ENCODE measurements at regions not wholly inside any gene's neighbourhood (a gene's known extent, or its start where the extent isn't known, plus 50 kb on each side); places are given as distances from the start of the nearest gene placed in this dataset.

DNA sequence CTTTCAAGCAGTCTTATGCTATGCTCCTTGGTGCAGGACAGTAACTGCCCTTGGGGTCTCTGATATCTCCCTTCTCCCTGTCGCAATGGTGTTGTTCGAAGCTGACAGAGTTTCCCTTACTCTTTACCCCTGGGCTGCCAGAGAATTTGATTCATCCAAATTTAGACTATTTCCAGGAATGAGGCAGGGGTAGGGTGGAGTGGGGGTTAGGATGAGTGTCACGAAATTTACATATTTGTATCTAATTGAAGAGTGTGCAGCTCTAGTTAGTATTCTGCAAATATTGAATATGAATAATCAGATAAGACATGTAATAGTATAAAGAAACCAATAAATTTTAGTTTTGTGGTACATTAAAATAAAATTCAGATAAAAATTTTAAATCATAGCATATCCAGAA lies 140.0 kb upstream of the LMO4 start:
- H3K9ac ChIP-seq (ENCODE audit: low read length): no peak overlapping the region
- no peak overlapping the region for H3K18ac ChIP-seq (ENCODE audit: low read length)
- no peak overlapping the region for H3K4me3 ChIP-seq (ENCODE audit: low read length)
- no peak overlapping the region for H2BK5ac ChIP-seq (ENCODE audit: low read length)
- H3K79me1 ChIP-seq (ENCODE audit: low read length): no peaks in the 10 kb centered on the region
- H3K79me2 ChIP-seq (ENCODE audit: control insufficient read depth, insufficient read depth, low read length): no peaks in the 10 kb centered on the region
- H4K8ac ChIP-seq (ENCODE audit: low read depth, low read length): no peak overlapping the region
- H3K4me2 ChIP-seq (ENCODE audit: low read length): no peak overlapping the region
- no peak overlapping the region for H3K27ac ChIP-seq (ENCODE audit: low read depth, low read length)
- H3K56ac ChIP-seq (ENCODE audit: low read length): no peak overlapping the region
- H3K4me1 ChIP-seq (ENCODE audit: control insufficient read depth, low read depth, low read length): no peaks in the 10 kb centered on the region
- H3K23ac ChIP-seq (ENCODE audit: low read length): no peak overlapping the region
- H2AK5ac ChIP-seq (ENCODE audit: low read length): no peak overlapping the region
- no peak overlapping the region for H3K4ac ChIP-seq (ENCODE audit: low read depth, low read length)
- WGBS (ENCODE audit: extremely low coverage, insufficient coverage, low lambda C conversion rate): no CpG with 5 or more reads among the region's 3 CpGs
- H3K27me3 ChIP-seq (ENCODE audit: insufficient read depth, low read length, poor library complexity): no peaks in the 10 kb centered on the region
- H2BK15ac ChIP-seq (replicated peaks; ENCODE audit: low read depth): no peak overlapping the region
- no peak for DNase-seq
- no peak overlapping the region for H2BK120ac ChIP-seq (ENCODE audit: low read depth, low read length)
- H3K36me3 ChIP-seq (ENCODE audit: control insufficient read depth, insufficient read depth, low read length): no peaks in the 10 kb centered on the region
- H4K5ac ChIP-seq (ENCODE audit: low read length): no peak overlapping the region

DNA sequence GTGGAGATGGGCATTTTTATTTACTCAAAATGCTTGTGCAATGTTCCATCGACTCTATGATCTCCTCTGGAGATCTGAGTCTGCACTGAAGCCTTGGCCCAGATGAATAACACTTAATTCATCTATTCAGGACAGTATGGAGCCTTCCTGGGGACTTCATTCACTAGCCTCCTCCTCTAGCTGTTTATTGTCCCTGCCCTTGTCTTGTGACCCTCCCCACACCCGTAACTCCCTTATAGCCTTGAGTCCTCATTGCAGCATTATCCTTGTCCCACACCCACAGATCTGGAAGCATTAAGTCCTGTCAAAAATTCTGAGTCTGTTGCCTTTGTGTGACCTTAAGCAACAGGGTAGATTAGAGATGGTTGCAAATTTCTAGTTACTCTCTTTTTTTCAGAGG lies 138.3 kb upstream of the LMO4 start:
- Histone ChIP-seq H2BK15ac (replicated peaks; ENCODE audit: low read depth) (no peak overlapping the region), H4K5ac (ENCODE audit: low read length) (no peak overlapping the region), H2BK120ac (ENCODE audit: low read depth, low read length) (no peak overlapping the region), H3K56ac (ENCODE audit: low read length) (no peak overlapping the region), H3K27ac (ENCODE audit: low read depth, low read length) (no peak overlapping the region), H3K4me1 (ENCODE audit: control insufficient read depth, low read depth, low read length) (no peaks in the 10 kb centered on the region), H3K27me3 (ENCODE audit: insufficient read depth, low read length, poor library complexity) (no peaks in the 10 kb centered on the region), H3K4ac (ENCODE audit: low read depth, low read length) (no peak overlapping the region), H2AK5ac (ENCODE audit: low read length) (no peak overlapping the region), H3K23ac (ENCODE audit: low read length) (no peak overlapping the region), H3K79me2 (ENCODE audit: control insufficient read depth, insufficient read depth, low read length) (no peaks in the 10 kb centered on the region), H3K36me3 (ENCODE audit: control insufficient read depth, insufficient read depth, low read length) (no peaks in the 10 kb centered on the region), H3K18ac (ENCODE audit: low read length) (no peak overlapping the region), H3K79me1 (ENCODE audit: low read length) (no peaks in the 10 kb centered on the region), H2BK5ac (ENCODE audit: low read length) (no peak overlapping the region), H3K4me2 (ENCODE audit: low read length) (no peak overlapping the region), H3K4me3 (ENCODE audit: low read length) (no peak overlapping the region), H3K9ac (ENCODE audit: low read length) (no peak overlapping the region), H4K8ac (ENCODE audit: low read depth, low read length) (no peak overlapping the region)
- DNase-seq: no peak
- no CpG with 5 or more reads among the region's 2 CpGs for WGBS (ENCODE audit: extremely low coverage, insufficient coverage, low lambda C conversion rate)

DNA sequence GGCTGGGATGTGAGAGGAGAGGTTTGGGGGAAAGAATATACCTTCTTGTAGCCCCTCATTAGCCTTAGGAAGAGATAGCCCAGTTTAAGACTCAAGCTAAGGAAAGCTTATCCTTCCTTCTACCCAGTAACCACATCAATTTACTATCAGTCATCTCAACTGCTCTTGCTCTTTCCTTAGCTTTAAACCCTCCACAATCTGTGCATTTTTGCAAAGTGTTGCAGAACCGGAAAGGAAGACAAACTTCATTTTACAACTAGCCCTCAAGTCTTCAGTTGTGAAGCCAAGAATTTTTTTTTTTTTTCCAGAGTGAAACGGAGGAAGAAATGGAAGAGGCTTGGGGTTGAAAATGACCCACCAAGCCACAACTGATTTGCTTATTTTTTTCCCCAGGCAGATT lies 137.0 kb upstream of the LMO4 start:
- DNase-seq: no peak
- no peaks in the 10 kb centered on the region for H3K27me3 ChIP-seq (ENCODE audit: insufficient read depth, low read length, poor library complexity)
- no peaks in the 10 kb centered on the region for H3K79me1 ChIP-seq (ENCODE audit: low read length)
- no peak overlapping the region for H3K23ac ChIP-seq (ENCODE audit: low read length)
- no peak overlapping the region for H2BK120ac ChIP-seq (ENCODE audit: low read depth, low read length)
- H3K4ac ChIP-seq (ENCODE audit: low read depth, low read length): no peak overlapping the region
- no CpG with 5 or more reads among the region's 2 CpGs for WGBS (ENCODE audit: extremely low coverage, insufficient coverage, low lambda C conversion rate)
- H4K8ac ChIP-seq (ENCODE audit: low read depth, low read length): no peak overlapping the region
- H2AK5ac ChIP-seq (ENCODE audit: low read length): no peak overlapping the region
- no peak overlapping the region for H2BK15ac ChIP-seq (replicated peaks; ENCODE audit: low read depth)
- H3K18ac ChIP-seq (ENCODE audit: low read length): no peak overlapping the region
- H4K5ac ChIP-seq (ENCODE audit: low read length): no peak overlapping the region
- no peak overlapping the region for H2BK5ac ChIP-seq (ENCODE audit: low read length)
- H3K56ac ChIP-seq (ENCODE audit: low read length): no peak overlapping the region
- no peak overlapping the region for H3K4me2 ChIP-seq (ENCODE audit: low read length)
- H3K9ac ChIP-seq (ENCODE audit: low read length): no peak overlapping the region
- H3K36me3 ChIP-seq (ENCODE audit: control insufficient read depth, insufficient read depth, low read length): no peaks in the 10 kb centered on the region
- no peaks in the 10 kb centered on the region for H3K79me2 ChIP-seq (ENCODE audit: control insufficient read depth, insufficient read depth, low read length)
- H3K4me1 ChIP-seq (ENCODE audit: control insufficient read depth, low read depth, low read length): no peaks in the 10 kb centered on the region
- H3K4me3 ChIP-seq (ENCODE audit: low read length): no peak overlapping the region
- no peak overlapping the region for H3K27ac ChIP-seq (ENCODE audit: low read depth, low read length)

DNA sequence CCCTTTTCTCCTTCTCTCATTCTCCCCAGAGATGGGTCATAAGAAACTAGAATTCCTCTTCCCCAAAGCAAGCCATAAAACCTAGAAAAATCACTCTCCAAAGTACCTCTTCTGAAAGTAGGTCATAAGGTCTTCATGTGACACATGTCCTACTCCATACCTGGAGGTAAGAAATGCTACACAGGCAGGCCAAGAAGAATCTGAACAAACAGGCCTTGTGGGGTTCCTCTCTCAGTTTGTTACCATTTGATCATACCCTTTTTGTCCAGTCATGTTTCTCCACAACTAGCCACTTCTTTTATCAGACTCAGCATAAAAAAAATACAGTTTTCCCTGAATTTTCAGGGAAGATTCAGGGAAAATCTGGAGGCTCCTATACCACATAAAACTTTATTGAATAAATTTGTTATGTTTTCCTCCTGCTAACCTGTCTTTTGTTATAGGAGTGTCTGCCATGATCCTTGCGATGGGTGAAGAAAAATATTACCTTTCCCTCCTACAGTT lies 134.4 kb upstream of the LMO4 start:
- no CpG with 5 or more reads among the region's 1 CpG for whole genome bisulfite sequencing (ENCODE audit: extremely low coverage, insufficient coverage, low lambda C conversion rate)
- no peak overlapping the region for H3K56ac ChIP-seq (ENCODE audit: low read length)
- H2BK15ac ChIP-seq (replicated peaks; ENCODE audit: low read depth): no peak overlapping the region

DNA sequence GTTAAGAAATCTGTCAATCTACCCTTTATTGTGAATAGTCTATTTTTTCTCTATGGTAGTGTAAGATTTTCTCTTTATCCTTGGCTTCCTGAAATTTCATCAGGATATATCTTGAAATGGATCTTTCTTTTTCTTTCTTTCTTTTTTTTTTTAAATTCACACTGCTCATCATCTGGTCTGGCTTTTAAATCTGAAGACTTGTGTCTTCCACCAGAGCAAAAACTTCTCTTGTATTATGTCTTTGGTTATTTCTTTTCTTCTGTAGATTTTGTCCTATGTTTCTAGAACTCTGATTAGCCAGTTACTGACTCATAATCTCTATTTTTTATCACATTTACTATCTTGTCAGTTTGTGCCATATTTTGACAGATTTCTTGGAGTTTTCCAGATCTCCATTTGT lies 133.8 kb upstream of the LMO4 start:
- H3K23ac ChIP-seq (ENCODE audit: low read length): no peak overlapping the region
- no peak overlapping the region for H3K9ac ChIP-seq (ENCODE audit: low read length)
- no peak overlapping the region for H3K4me2 ChIP-seq (ENCODE audit: low read length)
- no peak overlapping the region for H3K18ac ChIP-seq (ENCODE audit: low read length)
- H2AK5ac ChIP-seq (ENCODE audit: low read length): no peak overlapping the region
- H2BK120ac ChIP-seq (ENCODE audit: low read depth, low read length): no peak overlapping the region
- no peak for DNase-seq
- no peak overlapping the region for H4K5ac ChIP-seq (ENCODE audit: low read length)
- H3K79me1 ChIP-seq (ENCODE audit: low read length): no peaks in the 10 kb centered on the region
- no peak overlapping the region for H3K4me3 ChIP-seq (ENCODE audit: low read length)
- no peak overlapping the region for H2BK15ac ChIP-seq (replicated peaks; ENCODE audit: low read depth)
- no peak overlapping the region for H4K8ac ChIP-seq (ENCODE audit: low read depth, low read length)
- H3K56ac ChIP-seq (ENCODE audit: low read length): no peak overlapping the region
- H3K4me1 ChIP-seq (ENCODE audit: control insufficient read depth, low read depth, low read length): peaks cover 2% of the 10 kb centered on the region
- no peaks in the 10 kb centered on the region for H3K79me2 ChIP-seq (ENCODE audit: control insufficient read depth, insufficient read depth, low read length)
- H3K27ac ChIP-seq (ENCODE audit: low read depth, low read length): no peak overlapping the region
- no peak overlapping the region for H3K4ac ChIP-seq (ENCODE audit: low read depth, low read length)
- H3K36me3 ChIP-seq (ENCODE audit: control insufficient read depth, insufficient read depth, low read length): no peaks in the 10 kb centered on the region
- no peak overlapping the region for H2BK5ac ChIP-seq (ENCODE audit: low read length)
- no peaks in the 10 kb centered on the region for H3K27me3 ChIP-seq (ENCODE audit: insufficient read depth, low read length, poor library complexity)

More for the DNA sequence above, 134.4 kb upstream of the LMO4 start:
- no peak overlapping the region for H3K4me3 ChIP-seq (ENCODE audit: low read length)
- no peaks in the 10 kb centered on the region for H3K27me3 ChIP-seq (ENCODE audit: insufficient read depth, low read length, poor library complexity)
- H3K27ac ChIP-seq (ENCODE audit: low read depth, low read length): no peak overlapping the region
- no peak for DNase-seq
- no peak overlapping the region for H3K4me2 ChIP-seq (ENCODE audit: low read length)
- H3K23ac ChIP-seq (ENCODE audit: low read length): no peak overlapping the region
- no peak overlapping the region for H3K4ac ChIP-seq (ENCODE audit: low read depth, low read length)
- no peak overlapping the region for H2BK120ac ChIP-seq (ENCODE audit: low read depth, low read length)
- no peak overlapping the region for H4K8ac ChIP-seq (ENCODE audit: low read depth, low read length)
- H3K18ac ChIP-seq (ENCODE audit: low read length): no peak overlapping the region
- peaks cover 2% of the 10 kb centered on the region for H3K4me1 ChIP-seq (ENCODE audit: control insufficient read depth, low read depth, low read length)
- H3K36me3 ChIP-seq (ENCODE audit: control insufficient read depth, insufficient read depth, low read length): no peaks in the 10 kb centered on the region
- H3K79me1 ChIP-seq (ENCODE audit: low read length): no peaks in the 10 kb centered on the region
- no peaks in the 10 kb centered on the region for H3K79me2 ChIP-seq (ENCODE audit: control insufficient read depth, insufficient read depth, low read length)
- no peak overlapping the region for H2AK5ac ChIP-seq (ENCODE audit: low read length)
- H3K9ac ChIP-seq (ENCODE audit: low read length): no peak overlapping the region
- no peak overlapping the region for H4K5ac ChIP-seq (ENCODE audit: low read length)
- H2BK5ac ChIP-seq (ENCODE audit: low read length): no peak overlapping the region

DNA sequence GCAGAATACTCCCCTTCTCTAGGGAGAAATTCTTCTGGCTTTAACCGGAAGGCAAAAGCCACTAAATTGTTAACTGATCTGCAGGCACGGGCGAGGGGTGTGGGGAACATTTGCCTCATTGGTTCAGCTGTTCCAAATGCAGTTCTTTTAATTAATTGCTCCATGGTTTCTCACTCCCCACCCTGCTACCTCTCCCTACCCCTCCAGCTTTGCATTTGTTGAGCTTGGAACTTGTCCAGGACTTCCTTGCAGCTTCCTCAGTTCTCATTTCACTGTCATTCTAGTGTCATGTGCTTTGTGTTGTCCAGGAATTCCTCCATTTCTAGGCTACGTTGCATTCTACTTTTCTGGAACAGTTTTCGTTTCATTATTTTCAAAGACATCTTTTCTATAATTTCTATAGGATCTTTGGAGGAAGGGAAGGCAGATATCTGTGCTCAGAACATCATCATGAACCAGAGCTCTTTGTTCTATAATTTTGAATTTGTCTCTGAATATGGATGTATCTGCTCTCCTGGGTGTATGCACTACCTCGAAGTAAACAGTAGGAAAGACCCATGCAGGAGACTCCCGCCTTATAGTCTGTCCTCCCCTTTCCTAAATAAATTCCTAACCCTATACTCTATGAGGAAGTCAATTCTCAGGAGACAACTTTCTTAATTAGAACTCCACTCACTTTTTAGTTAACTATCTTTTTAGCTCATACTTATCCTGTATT lies 132.4 kb upstream of the LMO4 start:
- no peak overlapping the region for H2BK15ac ChIP-seq (replicated peaks; ENCODE audit: low read depth)
- DNase-seq: no peak
- no peak overlapping the region for H3K4ac ChIP-seq (ENCODE audit: low read depth, low read length)
- no peak overlapping the region for H3K23ac ChIP-seq (ENCODE audit: low read length)
- H3K56ac ChIP-seq (ENCODE audit: low read length): no peak overlapping the region
- no peak overlapping the region for H4K5ac ChIP-seq (ENCODE audit: low read length)
- H3K18ac ChIP-seq (ENCODE audit: low read length): no peak overlapping the region
- H3K79me1 ChIP-seq (ENCODE audit: low read length): no peaks in the 10 kb centered on the region
- no peak overlapping the region for H2BK120ac ChIP-seq (ENCODE audit: low read depth, low read length)
- H2BK5ac ChIP-seq (ENCODE audit: low read length): no peak overlapping the region
- H3K27me3 ChIP-seq (ENCODE audit: insufficient read depth, low read length, poor library complexity): no peaks in the 10 kb centered on the region
- no peaks in the 10 kb centered on the region for H3K36me3 ChIP-seq (ENCODE audit: control insufficient read depth, insufficient read depth, low read length)
- H3K79me2 ChIP-seq (ENCODE audit: control insufficient read depth, insufficient read depth, low read length): no peaks in the 10 kb centered on the region
- no peak overlapping the region for H2AK5ac ChIP-seq (ENCODE audit: low read length)
- no CpG with 5 or more reads among the region's 7 CpGs for WGBS (ENCODE audit: extremely low coverage, insufficient coverage, low lambda C conversion rate)
- peaks cover 4% of the 10 kb centered on the region for H3K4me1 ChIP-seq (ENCODE audit: control insufficient read depth, low read depth, low read length)
- H4K8ac ChIP-seq (ENCODE audit: low read depth, low read length): no peak overlapping the region
- no peak overlapping the region for H3K27ac ChIP-seq (ENCODE audit: low read depth, low read length)
- no peak overlapping the region for H3K4me3 ChIP-seq (ENCODE audit: low read length)
- H3K4me2 ChIP-seq (ENCODE audit: low read length): no peak overlapping the region
- H3K9ac ChIP-seq (ENCODE audit: low read length): no peak overlapping the region

Data from mesendoderm (in vitro differentiated cells).